HepG2 (cell line): ENCODE measurements at regions not wholly inside any gene's neighbourhood (a gene's known extent, or its start where the extent isn't known, plus 50 kb on each side); places are given as distances from the start of the nearest gene placed in this dataset.

Experiments
- ATAC-seq: fragments of 200-7000 bp; cut with Tn5 transposase; 3 replicates; pipeline ENCODE4 v1.9.1; 2020; ENCODE audit warnings: mild to moderate bottlenecking, moderate library complexity
- BruUV-seq: library from RNA; stranded (reverse); fragments of 400-500 nt; replicated peaks from 2 replicates; lab custom pipeline; 2021; lab: Mats Ljungman, UMichigan
- CTCF ChIA-PET: fragments of 300-600 bp; formaldehyde crosslinking; extraction: SDS; loops from one replicate; lab custom pipeline; 2021; ENCODE audit warnings: low total read pairs, inconsistent platforms, low intra/inter-chr PET ratio; lab: Yijun Ruan, JAX
- POLR2A ChIA-PET: fragments of 350-600 bp; sonication (Branson Sonifier 250); formaldehyde crosslinking; loops from one replicate; lab custom pipeline; 2020; ENCODE audit warnings: antibody characterized with exemption, inconsistent platforms; lab: Yijun Ruan, JAX
- DNase-seq: peaks from one replicate; pipeline ENCODE4 v3.0.0-alpha.2; 2015; ENCODE audit warnings: low spot score
- FAIRE-seq: peaks from 3 replicates; lab custom pipeline; 2011; peaks lifted over from hg19 to GRCh38; lab: Jason Lieb, UNC
- H2AFZ ChIP-seq: one replicate; pipeline ENCODE4 v1.6.1; 2011; ENCODE audit warnings: low read length, inconsistent platforms
- H3K27ac ChIP-seq: fragments of 300-600 bp; 3 replicates; pipeline ENCODE4 v1.8.0; 2011; ENCODE audit warnings: mixed run types, mild to moderate bottlenecking, mixed read lengths, low read length, inconsistent platforms; ENCODE audit not compliant: insufficient read depth; ENCODE audit errors: extremely low read length
- H3K27me3 ChIP-seq, 2 experiments: fragments of 200-600 bp in 1 of 2; 2 replicates in 1 of 2; 3 replicates in 1 of 2; pipeline versions ENCODE4 v1.6.0 to v1.8.0; 2011; ENCODE audit warnings: low read length in 2 of 2, mild to moderate bottlenecking in 2 of 2, moderate library complexity in 2 of 2, inconsistent platforms in 1 of 2; ENCODE audit not compliant: insufficient read depth in 2 of 2, control insufficient read depth in 1 of 2
- H3K36me3 ChIP-seq, 2 experiments: fragments of 200-600 bp in 1 of 2; replicated peaks in 1 of 2; 2 replicates in 1 of 2; 3 replicates in 1 of 2; pipeline versions ENCODE4 v1.5.1 to v1.8.0; 2011; ENCODE audit warnings: low read length in 2 of 2, inconsistent platforms in 1 of 2; ENCODE audit not compliant: insufficient read depth in 2 of 2, control insufficient read depth in 1 of 2
- H3K4me1 ChIP-seq: 2 replicates; pipeline ENCODE4 v1.5.1; 2012; ENCODE audit warnings: low read length, inconsistent platforms; ENCODE audit not compliant: insufficient read depth
- H3K4me2 ChIP-seq: 2 replicates; pipeline ENCODE4 v1.6.0; 2011; ENCODE audit warnings: low read depth, low read length, inconsistent platforms
- H3K4me3 ChIP-seq, 3 experiments: fragments of 200-600 bp in 1 of 3; sonication (generic), shearing (Covaris generic) in 1 of 3; replicated peaks in 1 of 3; 2 replicates each; pipeline ENCODE4 v1.5.1; 2011 to 2016; ENCODE audit warnings: low read length in 3 of 3, inconsistent platforms in 2 of 3, low read depth in 2 of 3, mild to moderate bottlenecking in 2 of 3, control low read depth in 1 of 3, mixed read lengths in 1 of 3; ENCODE audit not compliant: insufficient read depth in 1 of 3
- H3K79me2 ChIP-seq: one replicate; pipeline ENCODE4 v1.6.1; 2011; ENCODE audit warnings: low read length, inconsistent platforms; ENCODE audit not compliant: insufficient read depth
- H3K9ac ChIP-seq: 2 replicates; pipeline ENCODE4 v1.6.0; 2011; ENCODE audit warnings: mild to moderate bottlenecking, low read depth, low read length, inconsistent platforms; ENCODE audit not compliant: insufficient read depth
- H3K9me3 ChIP-seq: 2 replicates; pipeline ENCODE4 v1.5.1; 2012; ENCODE audit warnings: mild to moderate bottlenecking, low read length
- H4K20me1 ChIP-seq: 2 replicates; pipeline ENCODE4 v1.6.0; 2011; ENCODE audit warnings: inconsistent platforms, mild to moderate bottlenecking, low read length, moderate library complexity; ENCODE audit not compliant: insufficient read depth
- FLYWCH1 ChIP-seq: sonication (generic); formaldehyde crosslinking; IDR thresholded peaks from 2 replicates; pipeline ENCODE4 v1.8.1; 2023; ENCODE audit warnings: mild to moderate bottlenecking, missing genetic modification reagents
- MTF1 ChIP-seq: sonication (generic); formaldehyde crosslinking; IDR thresholded peaks from 2 replicates; pipeline ENCODE4 v1.5.0; 2020; ENCODE audit warnings: missing genetic modification reagents
- NONO ChIP-seq, 2 experiments: fragments of 450-650 bp in 1 of 2; sonication (generic) in 1 of 2; formaldehyde crosslinking in 1 of 2; IDR thresholded peaks in 1 of 2; conservative IDR thresholded peaks in 1 of 2; 2 replicates each; pipeline versions ENCODE4 v1.6.1 to v1.8.0; 2017 to 2022; ENCODE audit warnings: mild to moderate bottlenecking in 1 of 2, missing genetic modification reagents in 1 of 2, moderate library complexity in 1 of 2
- RAD51 ChIP-seq: fragments of 450-650 bp; IDR thresholded peaks from 2 replicates; pipeline ENCODE4 v1.6.1; 2016; ENCODE audit warnings: borderline replicate concordance
- ZNF251 ChIP-seq: sonication (generic); formaldehyde crosslinking; IDR thresholded peaks from 2 replicates; pipeline ENCODE4 v1.9.0; 2021; ENCODE audit warnings: mild to moderate bottlenecking, missing genetic modification reagents
- ZNF383 ChIP-seq: sonication (generic); formaldehyde crosslinking; IDR thresholded peaks from 2 replicates; pipeline ENCODE4 v1.4.0; 2020; ENCODE audit warnings: missing genetic modification reagents, mild to moderate bottlenecking, borderline replicate concordance
- ZNF703 ChIP-seq: sonication (generic); formaldehyde crosslinking; IDR thresholded peaks from 2 replicates; pipeline ENCODE4 v1.5.1; 2020; ENCODE audit warnings: missing genetic modification reagents, mild to moderate bottlenecking, moderate library complexity, borderline replicate concordance
- WGBS: methylation state at CpG from one replicate; pipeline ENCODE4 v1.1.6; 2017; ENCODE audit warnings: low lambda C conversion rate; 5-methylcytosine and 5-hydroxymethylcytosine counted together
- in situ Hi-C: cut with HindIII; loops from 2 replicates; pipeline ENCODE4 v1.10.0; 2017; ENCODE audit warnings: low pct_unique_long_range_greater_than_20kb; ENCODE audit not compliant: extremely low pct_ligation_motif_present
- intact Hi-C: fragments of 100-400 bp; cut with micrococcal nuclease; formaldehyde crosslinking; loops from one replicate; pipeline ENCODE4 v1.10.0; 2022; ENCODE audit not compliant: unreplicated experiment
- TF ChIP-seq, protein P1 (sequence below): sonication (generic); formaldehyde crosslinking; IDR thresholded peaks from 2 replicates; pipeline ENCODE4 v1.5.1; 2020; ENCODE audit warnings: missing genetic modification reagents, mild to moderate bottlenecking, borderline replicate concordance
- TF ChIP-seq, protein P2 (sequence below): sonication (generic); formaldehyde crosslinking; IDR thresholded peaks from 2 replicates; pipeline ENCODE4 v1.5.0; 2020; ENCODE audit warnings: mild to moderate bottlenecking, missing genetic modification reagents, moderate library complexity

DNA sequence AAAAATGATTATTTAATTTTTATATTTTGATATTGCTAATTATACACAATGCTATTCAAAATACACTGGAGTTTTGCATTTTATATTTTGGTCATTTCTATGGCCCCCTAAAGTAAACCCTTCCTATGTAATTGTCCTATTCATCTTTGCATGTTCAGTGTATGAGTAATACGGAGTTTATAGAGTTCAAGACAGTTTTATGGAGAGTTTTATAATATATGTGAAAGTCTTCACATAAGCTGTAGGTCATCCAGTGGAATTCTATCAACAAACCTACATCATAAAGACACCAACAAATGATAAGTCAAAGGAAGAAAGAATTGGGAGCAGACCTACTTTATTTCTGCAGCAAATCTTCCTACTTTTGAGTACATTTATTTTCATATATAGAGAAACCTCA, 1200.4 kb upstream of the EPHA6 start:
- intact Hi-C loops: no loop called here

More for the DNA sequence above, 1200.4 kb upstream of the EPHA6 start:
- no peak overlapping the region for H3K4me3 ChIP-seq
- in situ Hi-C loops: no loop called here
- FAIRE-seq: no peak
- 3% methylated on average over 1 of the region's 1 CpG for WGBS
- H4K20me1 ChIP-seq: no peaks in the 10 kb centered on the region
- no peak overlapping the region for H3K27ac ChIP-seq
- no peaks in the 10 kb centered on the region for H3K79me2 ChIP-seq
- no peaks in the 10 kb centered on the region; the same call in 1 of the 2 replicates for H3K9me3 ChIP-seq
- no peak overlapping the region for H3K4me2 ChIP-seq
- H3K36me3 ChIP-seq: no peaks in the 10 kb centered on the region
- H2AFZ ChIP-seq: no peak overlapping the region
- no peak for DNase-seq
- H3K9ac ChIP-seq: no peak overlapping the region
- CTCF ChIA-PET: no interaction called here
- no peaks in the 10 kb centered on the region for H3K4me1 ChIP-seq
- BruUV-seq: no TSS peak
- ATAC-seq: no peak
- POLR2A ChIA-PET: no interaction called here
- H3K27me3 ChIP-seq: no peaks in the 10 kb centered on the region
- TF ChIP-seq MTF1 (CRISPR knock-in tag): no peak
- TF ChIP-seq, protein P1, sequence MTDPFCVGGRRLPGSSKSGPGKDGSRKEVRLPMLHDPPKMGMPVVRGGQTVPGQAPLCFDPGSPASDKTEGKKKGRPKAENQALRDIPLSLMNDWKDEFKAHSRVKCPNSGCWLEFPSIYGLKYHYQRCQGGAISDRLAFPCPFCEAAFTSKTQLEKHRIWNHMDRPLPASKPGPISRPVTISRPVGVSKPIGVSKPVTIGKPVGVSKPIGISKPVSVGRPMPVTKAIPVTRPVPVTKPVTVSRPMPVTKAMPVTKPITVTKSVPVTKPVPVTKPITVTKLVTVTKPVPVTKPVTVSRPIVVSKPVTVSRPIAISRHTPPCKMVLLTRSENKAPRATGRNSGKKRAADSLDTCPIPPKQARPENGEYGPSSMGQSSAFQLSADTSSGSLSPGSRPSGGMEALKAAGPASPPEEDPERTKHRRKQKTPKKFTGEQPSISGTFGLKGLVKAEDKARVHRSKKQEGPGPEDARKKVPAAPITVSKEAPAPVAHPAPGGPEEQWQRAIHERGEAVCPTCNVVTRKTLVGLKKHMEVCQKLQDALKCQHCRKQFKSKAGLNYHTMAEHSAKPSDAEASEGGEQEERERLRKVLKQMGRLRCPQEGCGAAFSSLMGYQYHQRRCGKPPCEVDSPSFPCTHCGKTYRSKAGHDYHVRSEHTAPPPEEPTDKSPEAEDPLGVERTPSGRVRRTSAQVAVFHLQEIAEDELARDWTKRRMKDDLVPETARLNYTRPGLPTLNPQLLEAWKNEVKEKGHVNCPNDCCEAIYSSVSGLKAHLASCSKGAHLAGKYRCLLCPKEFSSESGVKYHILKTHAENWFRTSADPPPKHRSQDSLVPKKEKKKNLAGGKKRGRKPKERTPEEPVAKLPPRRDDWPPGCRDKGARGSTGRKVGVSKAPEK: no peak
- no peak for TF ChIP-seq ZNF251 (CRISPR knock-in tag)
- TF ChIP-seq RAD51: no peak
- no peak for TF ChIP-seq ZNF703
- no peak for TF ChIP-seq ZNF383 (CRISPR knock-in tag)
- no peak for TF ChIP-seq NONO (IDR thresholded peaks at IDR 0.05)
- no peak for TF ChIP-seq NONO (CRISPR knock-in tag; conservative IDR thresholded peaks at IDR 0.05)
- no peak for TF ChIP-seq FLYWCH1 (CRISPR knock-in tag)
- TF ChIP-seq, protein P2, sequence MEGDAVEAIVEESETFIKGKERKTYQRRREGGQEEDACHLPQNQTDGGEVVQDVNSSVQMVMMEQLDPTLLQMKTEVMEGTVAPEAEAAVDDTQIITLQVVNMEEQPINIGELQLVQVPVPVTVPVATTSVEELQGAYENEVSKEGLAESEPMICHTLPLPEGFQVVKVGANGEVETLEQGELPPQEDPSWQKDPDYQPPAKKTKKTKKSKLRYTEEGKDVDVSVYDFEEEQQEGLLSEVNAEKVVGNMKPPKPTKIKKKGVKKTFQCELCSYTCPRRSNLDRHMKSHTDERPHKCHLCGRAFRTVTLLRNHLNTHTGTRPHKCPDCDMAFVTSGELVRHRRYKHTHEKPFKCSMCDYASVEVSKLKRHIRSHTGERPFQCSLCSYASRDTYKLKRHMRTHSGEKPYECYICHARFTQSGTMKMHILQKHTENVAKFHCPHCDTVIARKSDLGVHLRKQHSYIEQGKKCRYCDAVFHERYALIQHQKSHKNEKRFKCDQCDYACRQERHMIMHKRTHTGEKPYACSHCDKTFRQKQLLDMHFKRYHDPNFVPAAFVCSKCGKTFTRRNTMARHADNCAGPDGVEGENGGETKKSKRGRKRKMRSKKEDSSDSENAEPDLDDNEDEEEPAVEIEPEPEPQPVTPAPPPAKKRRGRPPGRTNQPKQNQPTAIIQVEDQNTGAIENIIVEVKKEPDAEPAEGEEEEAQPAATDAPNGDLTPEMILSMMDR (CRISPR knock-in tag): no peak
